HepG2 (cell line): ENCODE measurements at regions not wholly inside any gene's neighbourhood (a gene's known extent, or its start where the extent isn't known, plus 50 kb on each side); places are given as distances from the start of the nearest gene placed in this dataset.

ENCODE experiments used
- ATAC-seq: fragments of 200-7000 bp; cut with Tn5 transposase; 3 replicates; pipeline ENCODE4 v1.9.1; 2020; ENCODE audit warnings: mild to moderate bottlenecking, moderate library complexity
- BruUV-seq: library from RNA; stranded (reverse); fragments of 400-500 nt; replicated peaks from 2 replicates; lab custom pipeline; 2021; lab: Mats Ljungman, UMichigan
- CTCF ChIA-PET: fragments of 300-600 bp; formaldehyde crosslinking; extraction: SDS; loops from one replicate; lab custom pipeline; 2021; ENCODE audit warnings: low total read pairs, inconsistent platforms, low intra/inter-chr PET ratio; lab: Yijun Ruan, JAX
- POLR2A ChIA-PET: fragments of 350-600 bp; sonication (Branson Sonifier 250); formaldehyde crosslinking; loops from one replicate; lab custom pipeline; 2020; ENCODE audit warnings: antibody characterized with exemption, inconsistent platforms; lab: Yijun Ruan, JAX
- DNase-seq: peaks from one replicate; pipeline ENCODE4 v3.0.0-alpha.2; 2015; ENCODE audit warnings: low spot score
- FAIRE-seq: peaks from 3 replicates; lab custom pipeline; 2011; peaks lifted over from hg19 to GRCh38; lab: Jason Lieb, UNC
- H2AFZ ChIP-seq: one replicate; pipeline ENCODE4 v1.6.1; 2011; ENCODE audit warnings: low read length, inconsistent platforms
- H3K27ac ChIP-seq: fragments of 300-600 bp; 3 replicates; pipeline ENCODE4 v1.8.0; 2011; ENCODE audit warnings: mixed run types, mild to moderate bottlenecking, mixed read lengths, low read length, inconsistent platforms; ENCODE audit not compliant: insufficient read depth; ENCODE audit errors: extremely low read length
- H3K27me3 ChIP-seq, 2 experiments: fragments of 200-600 bp in 1 of 2; 2 replicates in 1 of 2; 3 replicates in 1 of 2; pipeline versions ENCODE4 v1.6.0 to v1.8.0; 2011; ENCODE audit warnings: low read length in 2 of 2, mild to moderate bottlenecking in 2 of 2, moderate library complexity in 2 of 2, inconsistent platforms in 1 of 2; ENCODE audit not compliant: insufficient read depth in 2 of 2, control insufficient read depth in 1 of 2
- H3K36me3 ChIP-seq, 2 experiments: fragments of 200-600 bp in 1 of 2; replicated peaks in 1 of 2; 2 replicates in 1 of 2; 3 replicates in 1 of 2; pipeline versions ENCODE4 v1.5.1 to v1.8.0; 2011; ENCODE audit warnings: low read length in 2 of 2, inconsistent platforms in 1 of 2; ENCODE audit not compliant: insufficient read depth in 2 of 2, control insufficient read depth in 1 of 2
- H3K4me1 ChIP-seq: 2 replicates; pipeline ENCODE4 v1.5.1; 2012; ENCODE audit warnings: low read length, inconsistent platforms; ENCODE audit not compliant: insufficient read depth
- H3K4me2 ChIP-seq: 2 replicates; pipeline ENCODE4 v1.6.0; 2011; ENCODE audit warnings: low read depth, low read length, inconsistent platforms
- H3K4me3 ChIP-seq, 3 experiments: fragments of 200-600 bp in 1 of 3; sonication (generic), shearing (Covaris generic) in 1 of 3; replicated peaks in 1 of 3; 2 replicates each; pipeline ENCODE4 v1.5.1; 2011 to 2016; ENCODE audit warnings: low read length in 3 of 3, inconsistent platforms in 2 of 3, low read depth in 2 of 3, mild to moderate bottlenecking in 2 of 3, control low read depth in 1 of 3, mixed read lengths in 1 of 3; ENCODE audit not compliant: insufficient read depth in 1 of 3
- H3K79me2 ChIP-seq: one replicate; pipeline ENCODE4 v1.6.1; 2011; ENCODE audit warnings: low read length, inconsistent platforms; ENCODE audit not compliant: insufficient read depth
- H3K9ac ChIP-seq: 2 replicates; pipeline ENCODE4 v1.6.0; 2011; ENCODE audit warnings: mild to moderate bottlenecking, low read depth, low read length, inconsistent platforms; ENCODE audit not compliant: insufficient read depth
- H3K9me3 ChIP-seq: 2 replicates; pipeline ENCODE4 v1.5.1; 2012; ENCODE audit warnings: mild to moderate bottlenecking, low read length
- H4K20me1 ChIP-seq: 2 replicates; pipeline ENCODE4 v1.6.0; 2011; ENCODE audit warnings: inconsistent platforms, mild to moderate bottlenecking, low read length, moderate library complexity; ENCODE audit not compliant: insufficient read depth
- BORCS8-MEF2B ChIP-seq: sonication (generic); formaldehyde crosslinking; IDR thresholded peaks from 2 replicates; pipeline ENCODE4 v1.8.0; 2022; ENCODE audit warnings: mild to moderate bottlenecking, missing genetic modification reagents
- CREBL2 ChIP-seq: sonication (generic); formaldehyde crosslinking; IDR thresholded peaks from 2 replicates; pipeline ENCODE4 v1.8.1; 2023; ENCODE audit warnings: missing genetic modification reagents, mild to moderate bottlenecking, borderline replicate concordance
- DR1 ChIP-seq: sonication (generic); formaldehyde crosslinking; IDR thresholded peaks from 2 replicates; pipeline ENCODE4 v1.8.0; 2021; ENCODE audit warnings: mild to moderate bottlenecking, missing genetic modification reagents, inconsistent platforms
- HMGA1 ChIP-seq: sonication (generic); formaldehyde crosslinking; conservative IDR thresholded peaks from 2 replicates; pipeline ENCODE4 v1.4.0; 2020; ENCODE audit warnings: missing genetic modification reagents
- HMGXB4 ChIP-seq, 2 experiments: sonication (generic) in 1 of 2; formaldehyde crosslinking in 1 of 2; IDR thresholded peaks; 2 replicates each; pipeline versions ENCODE4 v1.4.0 to v1.6.1; 2018 to 2020; ENCODE audit warnings: missing genetic modification reagents in 2 of 2, borderline replicate concordance in 1 of 2, low read depth in 1 of 2, mild to moderate bottlenecking in 1 of 2, missing biosample characterization in 1 of 2
- MAFF ChIP-seq: IDR thresholded peaks from 2 replicates; pipeline ENCODE4 v1.6.1; 2011; ENCODE audit warnings: low read depth, low read length, improper control_type of control experiment
- MIER3 ChIP-seq: IDR thresholded peaks from 2 replicates; pipeline ENCODE4 v1.6.1; 2016; ENCODE audit warnings: missing compliant biosample characterization, borderline replicate concordance
- NFE2 ChIP-seq: sonication (generic); formaldehyde crosslinking; IDR thresholded peaks from 2 replicates; pipeline ENCODE4 v1.4.0; 2020; ENCODE audit warnings: missing genetic modification reagents
- NFKBIZ ChIP-seq: IDR thresholded peaks from 2 replicates; pipeline ENCODE4 v1.6.1; 2018; ENCODE audit warnings: missing genetic modification reagents, missing compliant biosample characterization
- NRL ChIP-seq: sonication (generic); formaldehyde crosslinking; IDR thresholded peaks from 2 replicates; pipeline ENCODE4 v1.5.0; 2020; ENCODE audit warnings: missing genetic modification reagents, mild to moderate bottlenecking, moderate library complexity, borderline replicate concordance
- PRDM4 ChIP-seq: sonication (generic); formaldehyde crosslinking; IDR thresholded peaks from 2 replicates; pipeline ENCODE4 v1.9.0; 2021; ENCODE audit warnings: missing genetic modification reagents, borderline replicate concordance
- RARA ChIP-seq: IDR thresholded peaks from 2 replicates; pipeline ENCODE4 v1.6.1; 2016; ENCODE audit warnings: missing genetic modification reagents, missing compliant biosample characterization
- SPEN ChIP-seq: sonication (generic); formaldehyde crosslinking; IDR thresholded peaks from 2 replicates; pipeline ENCODE4 v1.5.1; 2020; ENCODE audit warnings: low read depth, mild to moderate bottlenecking, missing genetic modification reagents
- SRF ChIP-seq: IDR thresholded peaks from 2 replicates; pipeline ENCODE4 v1.6.1; 2011; ENCODE audit warnings: mild to moderate bottlenecking, low read depth, low read length, moderate library complexity
- ZNF230 ChIP-seq: sonication (generic); formaldehyde crosslinking; IDR thresholded peaks from 2 replicates; pipeline ENCODE4 v1.4.0; 2020; ENCODE audit warnings: mild to moderate bottlenecking, missing genetic modification reagents
- ZNF460 ChIP-seq: sonication (generic); formaldehyde crosslinking; IDR thresholded peaks from 2 replicates; pipeline ENCODE4 v1.5.1; 2020; ENCODE audit warnings: missing genetic modification reagents, mild to moderate bottlenecking, borderline replicate concordance
- ZNF644 ChIP-seq: IDR thresholded peaks from 2 replicates; pipeline ENCODE4 v1.6.1; 2016; ENCODE audit warnings: low read depth
- ZNF720 ChIP-seq: sonication (generic); formaldehyde crosslinking; IDR thresholded peaks from 2 replicates; pipeline ENCODE4 v1.4.0; 2020; ENCODE audit warnings: missing genetic modification reagents
- ZNF878 ChIP-seq: sonication (generic); formaldehyde crosslinking; IDR thresholded peaks from 2 replicates; pipeline ENCODE4 v1.8.1; 2023; ENCODE audit warnings: mild to moderate bottlenecking, missing genetic modification reagents, moderate library complexity
- ZSCAN30 ChIP-seq: sonication (generic); formaldehyde crosslinking; IDR thresholded peaks from 2 replicates; pipeline ENCODE4 v1.5.0; 2020; ENCODE audit warnings: mild to moderate bottlenecking, missing genetic modification reagents
- WGBS: methylation state at CpG from one replicate; pipeline ENCODE4 v1.1.6; 2017; ENCODE audit warnings: low lambda C conversion rate; 5-methylcytosine and 5-hydroxymethylcytosine counted together
- in situ Hi-C: cut with HindIII; loops from 2 replicates; pipeline ENCODE4 v1.10.0; 2017; ENCODE audit warnings: low pct_unique_long_range_greater_than_20kb; ENCODE audit not compliant: extremely low pct_ligation_motif_present
- intact Hi-C: fragments of 100-400 bp; cut with micrococcal nuclease; formaldehyde crosslinking; loops from one replicate; pipeline ENCODE4 v1.10.0; 2022; ENCODE audit not compliant: unreplicated experiment
- TF ChIP-seq, protein P1 (sequence below): sonication (generic); formaldehyde crosslinking; IDR thresholded peaks from 2 replicates; pipeline ENCODE4 v1.8.0; 2022; ENCODE audit warnings: missing genetic modification reagents, mild to moderate bottlenecking, inconsistent platforms, borderline replicate concordance

DNA sequence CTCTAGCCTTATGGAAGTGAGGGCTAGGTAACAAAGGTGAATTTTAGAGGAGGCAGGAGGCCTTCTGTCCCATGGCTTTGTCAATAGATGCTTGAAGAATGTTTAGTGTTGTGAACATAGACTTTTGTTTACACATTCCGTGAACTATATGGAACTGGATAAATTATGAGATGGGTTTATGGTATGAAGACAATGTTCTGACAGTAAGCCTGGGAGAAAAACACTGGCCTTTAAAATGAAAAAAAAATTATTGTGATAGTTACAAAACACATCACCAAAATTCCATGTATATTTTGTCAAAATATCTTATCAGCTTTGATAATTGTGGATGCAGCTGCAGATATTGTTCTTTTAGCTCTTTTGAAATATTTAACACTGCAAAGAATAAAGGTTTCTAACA lies 251.5 kb upstream of the DCN start (continued):
- TF ChIP-seq PRDM4: no peak

DNA sequence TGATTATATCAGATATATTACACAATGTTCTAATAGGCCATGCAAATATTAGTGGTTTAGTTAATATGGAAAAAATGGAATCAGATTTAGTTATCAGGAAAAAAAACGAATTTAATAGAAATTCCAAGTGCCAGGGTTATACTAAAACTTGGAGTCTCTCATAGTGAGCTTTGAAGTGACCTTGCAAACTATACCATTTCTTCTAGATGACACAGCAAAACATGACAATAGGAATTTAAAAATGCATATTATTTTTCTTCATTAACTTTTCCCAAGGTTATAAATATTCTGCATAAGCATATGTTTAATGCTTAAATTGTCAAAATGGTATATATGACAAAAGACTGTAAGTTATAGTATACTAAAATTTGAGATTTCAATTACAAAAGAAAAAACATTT lies 250.1 kb upstream of the DCN start:
- in situ Hi-C loops (no loop called here), intact Hi-C loops (no loop called here)
- TF ChIP-seq ZNF460 (CRISPR knock-in tag) (no peak), ZNF878 (CRISPR knock-in tag) (no peak), CREBL2 (CRISPR knock-in tag) (no peak), NRL (CRISPR knock-in tag) (no peak), MIER3 (CRISPR knock-in tag) (no peak), NFE2 (CRISPR knock-in tag) (no peak), DR1 (CRISPR knock-in tag) (no peak), ZSCAN30 (CRISPR knock-in tag) (no peak), ZNF644 (CRISPR knock-in tag) (no peak), RARA (CRISPR knock-in tag) (no peak), MAFF (no peak), HMGA1 (CRISPR knock-in tag) (no peak), ZNF230 (CRISPR knock-in tag) (no peak), SRF (no peak), SPEN (no peak), ZNF720 (CRISPR knock-in tag) (no peak), NFKBIZ (no peak), HMGXB4 (CRISPR knock-in tag; IDR thresholded peaks at IDR 0.05; ENCODE audit: borderline replicate concordance in 1 of 2, low read depth in 1 of 2) (no peak), BORCS8-MEF2B (CRISPR knock-in tag) (no peak)
- TF ChIP-seq, protein P1, sequence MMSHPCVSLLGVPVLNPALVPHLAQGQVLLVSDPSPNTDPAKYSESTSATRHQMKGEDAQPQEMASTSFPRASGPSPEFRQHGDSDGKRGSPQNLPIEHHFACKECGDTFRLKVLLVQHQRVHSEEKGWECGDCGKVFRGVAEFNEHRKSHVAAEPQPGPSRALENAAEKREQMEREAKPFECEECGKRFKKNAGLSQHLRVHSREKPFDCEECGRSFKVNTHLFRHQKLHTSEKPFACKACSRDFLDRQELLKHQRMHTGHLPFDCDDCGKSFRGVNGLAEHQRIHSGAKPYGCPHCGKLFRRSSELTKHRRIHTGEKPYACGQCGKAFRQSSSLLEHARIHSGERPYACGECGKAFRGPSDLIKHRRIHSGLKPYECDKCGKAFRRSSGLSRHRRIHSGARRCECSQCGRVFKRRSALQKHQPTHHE (CRISPR knock-in tag): no peak
- DNase-seq (no peak), FAIRE-seq (no peak), ATAC-seq (no peak)
- ChIA-PET CTCF (no interaction called here), POLR2A (no interaction called here)
- Histone ChIP-seq H3K27me3 (no peaks in the 10 kb centered on the region), H3K9me3 (no peaks in the 10 kb centered on the region), H3K27ac (no peak overlapping the region), H3K36me3 (no peaks in the 10 kb centered on the region), H3K9ac (no peak overlapping the region), H3K4me2 (no peak overlapping the region), H3K4me3 (no peak overlapping the region), H2AFZ (no peak overlapping the region), H3K4me1 (no peaks in the 10 kb centered on the region), H3K79me2 (no peaks in the 10 kb centered on the region), H4K20me1 (no peaks in the 10 kb centered on the region)
- no TSS peak for BruUV-seq
- 2% methylated on average over 1 of the region's 1 CpG for WGBS
